Fibroblast of the aortic adventitia (primary cell): ENCODE measurements at regions not wholly inside any gene's neighbourhood (a gene's known extent, or its start where the extent isn't known, plus 50 kb on each side); places are given as distances from the start of the nearest gene placed in this dataset.
"Not testable (repeated sequence)": the region's sequence is repeated elsewhere in the genome, so short reads cannot be mapped to it uniquely, and the experiment has no call there.

Experiments used
- DNase-seq: peaks from one replicate; pipeline ENCODE4 v3.0.0-alpha.2; 2010; ENCODE audit warnings: low read depth
- H3K4me3 ChIP-seq: 2 replicates; pipeline ENCODE4 v1.5.1; 2011; ENCODE audit warnings: low read depth, mild to moderate bottlenecking, control low read depth, low read length, moderate library complexity
- CTCF ChIP-seq: IDR thresholded peaks from 2 replicates; pipeline ENCODE4 v1.5.1; 2011; ENCODE audit warnings: mild to moderate bottlenecking, low read length, control low read depth, inconsistent platforms; ENCODE audit not compliant: insufficient read depth

DNA sequence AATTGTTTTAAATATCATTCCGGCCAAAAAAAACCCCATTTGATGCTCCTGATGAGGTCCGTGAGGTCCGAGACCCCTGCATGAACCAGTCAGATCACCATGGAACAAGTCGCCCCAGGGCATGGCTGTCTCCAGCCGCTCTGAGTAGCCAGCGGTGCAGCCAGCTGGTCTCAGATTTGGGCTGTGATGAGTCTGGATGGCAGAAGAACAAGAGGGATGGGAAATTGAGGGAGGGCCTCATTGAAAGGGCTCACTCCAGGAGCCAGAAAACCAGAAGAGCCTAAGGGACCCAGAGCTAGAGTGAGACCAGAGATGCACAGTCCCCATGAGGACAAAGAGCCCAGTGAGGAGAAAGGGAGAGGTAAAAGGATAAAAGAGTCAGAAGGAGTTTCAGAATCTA, 174.0 kb downstream of the TOMM20 start:
- no peak for DNase-seq
- H3K4me3 ChIP-seq: no peak overlapping the region
- TF ChIP-seq CTCF: no peak

DNA sequence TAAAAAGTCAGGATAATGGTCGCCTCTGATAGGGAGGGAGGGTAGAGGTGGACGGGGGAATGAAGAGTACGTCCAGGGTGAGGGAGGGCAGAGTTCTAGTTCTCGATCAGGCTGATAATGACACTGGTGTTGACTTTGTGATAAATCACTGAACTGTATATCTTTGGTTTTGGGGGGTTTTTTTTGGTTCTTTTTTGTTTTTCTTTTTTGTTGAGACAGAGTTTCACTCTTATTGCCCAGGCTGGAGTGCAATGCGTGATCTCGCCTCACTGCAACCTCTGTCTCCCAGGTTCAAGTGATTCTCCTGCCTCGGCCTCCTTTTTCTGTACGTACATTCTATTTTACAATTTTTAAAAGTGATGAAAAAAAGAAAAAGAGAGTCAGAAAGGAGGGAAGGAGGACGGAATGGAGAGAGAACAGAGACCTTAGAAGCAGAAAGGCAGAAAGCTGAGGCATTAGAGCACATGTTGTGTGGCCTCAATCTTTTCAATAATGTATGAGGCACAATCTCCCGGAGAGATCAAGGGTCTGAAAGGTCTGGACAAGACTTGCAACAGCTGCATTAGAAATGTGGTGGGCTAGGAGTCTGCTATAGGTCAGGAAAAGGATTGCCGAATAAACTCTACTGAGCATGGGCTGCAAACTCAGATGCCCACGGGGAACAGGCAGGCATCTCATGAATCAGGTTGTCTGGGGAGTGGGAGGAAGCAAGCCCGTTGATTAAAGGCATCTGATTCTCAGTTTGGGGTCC, 174.8 kb downstream of the TOMM20 start:
- TF ChIP-seq CTCF: no peak
- no peak for DNase-seq
- no peak overlapping the region for H3K4me3 ChIP-seq

DNA sequence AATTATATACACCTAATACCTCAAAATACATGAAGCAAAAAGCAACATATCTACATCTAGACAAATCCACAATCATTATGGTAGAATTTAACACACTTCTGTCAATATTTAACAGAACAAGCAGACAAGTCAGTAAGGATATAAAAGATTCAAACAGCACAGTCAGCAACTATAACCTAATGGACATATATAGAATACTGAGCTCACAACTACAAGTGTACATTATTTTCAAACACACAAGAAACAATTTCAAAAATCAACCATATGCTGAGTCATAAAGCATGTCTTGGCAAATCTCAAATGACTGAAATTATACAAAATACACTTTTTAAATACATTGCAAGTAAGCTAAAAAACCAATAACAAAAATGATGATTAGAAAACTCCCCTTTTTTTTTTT, 178.0 kb downstream of the TOMM20 start:
- no peak for DNase-seq
- TF ChIP-seq CTCF: no peak

DNA sequence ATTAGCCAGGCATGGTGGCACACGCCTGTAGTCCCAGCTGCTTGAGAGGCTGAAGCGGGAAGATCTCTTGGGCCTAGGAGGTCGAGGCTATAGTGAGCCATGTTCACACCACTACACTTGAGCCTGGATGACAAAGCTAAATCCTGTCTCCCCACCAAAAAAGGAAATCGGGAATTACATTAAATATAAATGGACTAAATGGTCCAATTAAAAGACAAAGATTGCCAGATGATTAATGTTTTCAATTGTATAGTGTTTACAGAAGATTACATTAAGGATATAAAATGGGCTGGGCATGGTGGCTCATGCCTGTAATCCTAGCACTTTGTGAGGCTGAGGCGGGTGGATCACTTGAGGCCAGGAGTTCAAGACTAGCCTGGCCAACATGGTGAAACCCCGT, 179.1 kb downstream of the TOMM20 start:
- not testable (repeated sequence) for DNase-seq, H3K4me3 ChIP-seq

More for the DNA sequence above, 178.0 kb downstream of the TOMM20 start:
- no peak overlapping the region for H3K4me3 ChIP-seq

DNA sequence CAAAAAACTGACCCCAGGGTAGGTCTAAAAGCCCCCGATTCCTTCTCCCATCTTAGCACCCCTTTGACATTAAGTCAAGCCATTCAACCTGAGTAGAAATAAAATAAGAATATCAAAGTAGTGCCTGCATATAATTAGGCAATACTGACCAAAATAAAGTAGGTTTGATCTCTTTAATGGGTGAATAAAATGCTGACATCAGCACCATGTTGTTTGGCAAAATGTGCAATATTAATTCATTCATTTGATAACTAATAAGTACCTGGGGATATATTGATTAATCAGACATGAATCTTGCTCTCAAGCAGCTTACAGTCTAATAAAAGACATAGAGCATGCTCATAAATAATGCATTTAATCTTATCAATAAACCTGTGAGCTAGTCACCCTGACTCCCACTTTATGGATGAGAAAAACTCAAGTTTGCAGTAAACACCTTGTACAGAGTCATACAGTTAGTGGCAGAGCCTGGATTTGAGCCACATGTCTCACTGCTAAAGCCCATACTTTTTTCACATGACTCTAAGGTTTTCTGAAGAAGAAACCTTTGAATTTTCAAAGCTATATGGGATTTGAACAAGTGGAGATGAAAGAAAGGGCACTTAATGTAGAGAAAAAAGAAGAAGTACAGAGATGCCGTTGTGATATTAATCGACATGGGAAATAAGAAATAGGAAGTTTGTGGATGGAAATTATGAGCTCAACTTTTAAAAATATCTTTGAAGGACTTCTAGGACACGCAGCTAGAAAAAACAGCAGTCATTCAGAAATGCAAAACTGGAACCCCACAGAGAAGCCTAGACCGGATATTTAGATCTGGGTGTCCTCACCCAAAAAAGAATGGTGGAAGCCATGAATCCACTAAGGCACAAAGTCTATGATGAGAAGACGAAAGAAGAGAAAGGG, 183.9 kb downstream of the TOMM20 start:
- H3K4me3 ChIP-seq: no peak overlapping the region
- no peak for TF ChIP-seq CTCF
- no peak for DNase-seq

DNA sequence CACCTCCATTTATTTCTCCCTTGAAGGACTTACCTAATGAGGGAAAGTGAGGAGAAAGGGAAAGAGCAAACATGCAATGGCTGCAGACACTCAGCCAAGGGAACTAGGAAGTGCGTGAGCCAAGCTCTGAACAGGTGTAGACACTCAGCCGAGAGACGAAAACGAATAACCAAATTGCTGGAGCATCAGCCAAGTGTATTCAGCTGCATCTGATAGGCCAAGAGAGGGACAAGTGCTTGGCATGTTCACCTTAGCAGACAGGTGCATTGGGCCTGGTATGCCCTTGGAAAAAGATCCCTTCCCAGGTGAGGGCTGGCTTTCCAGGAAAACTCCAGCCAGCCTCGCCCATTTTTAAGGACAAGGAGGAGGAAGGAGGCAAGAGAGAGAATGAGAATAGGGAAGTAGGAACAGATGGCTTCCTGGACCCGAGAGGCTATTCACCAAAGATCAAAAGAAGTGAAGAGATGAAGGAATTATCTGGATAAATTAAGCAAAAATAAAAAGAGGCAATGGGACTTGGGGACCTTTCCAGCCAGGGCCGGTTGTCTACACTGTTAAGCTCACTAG, 184.7 kb downstream of the TOMM20 start:
- TF ChIP-seq CTCF: no peak
- H3K4me3 ChIP-seq: no peak overlapping the region
- no peak for DNase-seq
